Breast epithelium (tissue), 3 donors: ENCODE measurements at regions not wholly inside any gene's neighbourhood (a gene's known extent, or its start where the extent isn't known, plus 50 kb on each side); places are given as distances from the start of the nearest gene placed in this dataset.

ENCODE experiments used
- POLR2A ChIP-seq: fragments of 450-650 bp; IDR thresholded peaks from one replicate; pipeline ENCODE4 v1.6.1; 2016; ENCODE audit warnings: antibody characterized with exemption, mild to moderate bottlenecking, moderate library complexity
- TF ChIP-seq, protein P1 (sequence below), 3 donors: fragments of 450-650 bp; IDR thresholded peaks; one replicate each; pipeline ENCODE4 v1.5.1; 2016 to 2017; ENCODE audit warnings: antibody characterized with exemption in 3 of 3, mild to moderate bottlenecking in 3 of 3, moderate library complexity in 3 of 3

DNA sequence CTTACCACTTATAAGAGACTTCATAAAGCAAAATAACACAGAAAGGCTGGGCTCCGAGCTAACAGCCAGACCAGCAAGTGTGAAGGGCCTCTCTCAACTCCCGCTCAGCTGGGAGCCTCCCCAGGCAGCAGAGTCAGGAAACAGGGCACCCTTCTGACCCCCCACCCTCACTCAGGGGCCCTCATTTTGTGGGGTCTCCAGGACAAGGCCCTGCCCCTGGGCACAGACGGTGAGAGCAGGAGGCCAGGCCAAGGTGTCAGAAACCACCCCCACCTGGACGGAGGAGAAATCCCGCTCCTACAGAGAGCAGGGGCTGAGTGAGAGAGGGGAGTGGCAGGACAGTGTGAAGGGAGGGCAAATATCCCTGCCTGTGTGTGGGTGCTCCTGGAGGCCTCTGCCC lies 135.8 kb upstream of the FOXD4L5 start:
- no peak for TF ChIP-seq POLR2A
- TF ChIP-seq, protein P1, sequence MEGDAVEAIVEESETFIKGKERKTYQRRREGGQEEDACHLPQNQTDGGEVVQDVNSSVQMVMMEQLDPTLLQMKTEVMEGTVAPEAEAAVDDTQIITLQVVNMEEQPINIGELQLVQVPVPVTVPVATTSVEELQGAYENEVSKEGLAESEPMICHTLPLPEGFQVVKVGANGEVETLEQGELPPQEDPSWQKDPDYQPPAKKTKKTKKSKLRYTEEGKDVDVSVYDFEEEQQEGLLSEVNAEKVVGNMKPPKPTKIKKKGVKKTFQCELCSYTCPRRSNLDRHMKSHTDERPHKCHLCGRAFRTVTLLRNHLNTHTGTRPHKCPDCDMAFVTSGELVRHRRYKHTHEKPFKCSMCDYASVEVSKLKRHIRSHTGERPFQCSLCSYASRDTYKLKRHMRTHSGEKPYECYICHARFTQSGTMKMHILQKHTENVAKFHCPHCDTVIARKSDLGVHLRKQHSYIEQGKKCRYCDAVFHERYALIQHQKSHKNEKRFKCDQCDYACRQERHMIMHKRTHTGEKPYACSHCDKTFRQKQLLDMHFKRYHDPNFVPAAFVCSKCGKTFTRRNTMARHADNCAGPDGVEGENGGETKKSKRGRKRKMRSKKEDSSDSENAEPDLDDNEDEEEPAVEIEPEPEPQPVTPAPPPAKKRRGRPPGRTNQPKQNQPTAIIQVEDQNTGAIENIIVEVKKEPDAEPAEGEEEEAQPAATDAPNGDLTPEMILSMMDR (IDR thresholded peaks at IDR 0.05) = no peak
